ENCODE measurements at regions not wholly inside any gene's neighbourhood (a gene's known extent, or its start where the extent isn't known, plus 50 kb on each side); places are given as distances from the start of the nearest gene placed in this dataset.

DNA sequence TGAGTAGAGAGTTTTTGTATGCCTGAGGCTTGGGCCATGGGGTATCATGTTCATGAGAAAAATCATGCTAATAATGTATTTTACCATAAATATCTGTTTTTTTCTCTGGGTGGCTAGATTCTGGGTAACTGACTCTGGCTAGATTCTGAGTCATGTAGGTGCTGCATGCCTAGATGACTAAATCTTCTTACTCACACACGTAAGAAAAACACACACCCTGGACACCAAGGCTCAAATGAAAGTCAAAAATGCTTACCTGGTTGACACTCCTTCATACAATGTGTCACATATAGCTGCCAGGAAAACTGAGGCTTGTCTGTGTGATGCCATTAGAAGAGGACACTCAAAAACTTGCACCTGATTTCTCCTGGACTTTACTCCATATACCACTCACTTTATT, 597.4 kb upstream of the SLITRK1 start:
- TF ChIP-seq POLR2AphosphoS5 (IDR thresholded peaks at IDR 0.05; ENCODE audit: low read depth, low read length): no peak
- no peak for TF ChIP-seq REST (IDR thresholded peaks at IDR 0.05; ENCODE audit: insufficient read depth in 1 of 2, low read depth in 2 of 2, low read length in 2 of 2)
- TF ChIP-seq SIN3A (IDR thresholded peaks at IDR 0.05; ENCODE audit: borderline replicate concordance, insufficient read depth, low read length): no peak
- no peak for TF ChIP-seq TAF1 (IDR thresholded peaks at IDR 0.05; ENCODE audit: borderline replicate concordance, insufficient read depth, low read length)
